IPS-NIHi7 (cell line): ENCODE measurements at regions not wholly inside any gene's neighbourhood (a gene's known extent, or its start where the extent isn't known, plus 50 kb on each side); places are given as distances from the start of the nearest gene placed in this dataset.

Experiments
- DNase-seq: peaks from one replicate; pipeline ENCODE4 v3.0.0; 2012; ENCODE audit warnings: mixed read lengths; ENCODE audit errors: extremely low spot score

DNA sequence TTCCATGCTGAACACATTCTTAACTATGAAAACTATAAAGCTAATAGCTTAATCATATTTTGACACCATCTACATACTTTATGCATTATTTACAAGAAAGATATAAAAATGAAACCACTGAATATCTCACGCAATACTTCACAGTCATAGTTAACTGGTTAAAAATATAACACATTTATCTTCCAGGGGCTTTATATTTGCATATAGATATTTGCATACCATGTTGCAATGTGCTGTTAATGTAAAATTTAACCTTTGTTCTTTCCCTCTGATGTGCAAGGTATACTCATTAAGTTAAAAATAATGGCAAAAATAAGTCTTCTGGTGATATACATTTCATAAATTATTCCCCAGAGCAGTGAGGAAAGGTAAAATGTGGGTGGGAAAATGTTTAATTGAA is 76.9 kb upstream of the MGMT start:
- no peak for DNase-seq

DNA sequence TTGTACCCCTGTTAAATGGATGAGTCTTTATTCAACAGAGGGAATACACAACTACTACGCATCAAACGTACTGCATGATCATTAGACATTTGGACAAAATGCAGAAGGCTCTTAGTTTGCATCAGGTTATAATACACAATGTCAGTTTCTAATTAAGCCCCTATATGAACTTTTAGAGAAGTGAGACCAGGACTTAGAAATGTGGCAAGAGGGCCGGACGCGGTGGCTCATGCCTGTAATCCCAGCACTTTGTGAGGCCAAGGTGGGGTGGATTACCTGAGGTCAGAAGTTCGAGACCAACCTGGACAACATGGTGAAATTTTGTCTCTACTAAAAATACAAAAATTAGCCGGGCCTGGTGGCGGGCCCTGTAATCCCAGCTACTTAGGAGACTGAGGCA is 76.3 kb upstream of the MGMT start:
- no peak for DNase-seq

DNA sequence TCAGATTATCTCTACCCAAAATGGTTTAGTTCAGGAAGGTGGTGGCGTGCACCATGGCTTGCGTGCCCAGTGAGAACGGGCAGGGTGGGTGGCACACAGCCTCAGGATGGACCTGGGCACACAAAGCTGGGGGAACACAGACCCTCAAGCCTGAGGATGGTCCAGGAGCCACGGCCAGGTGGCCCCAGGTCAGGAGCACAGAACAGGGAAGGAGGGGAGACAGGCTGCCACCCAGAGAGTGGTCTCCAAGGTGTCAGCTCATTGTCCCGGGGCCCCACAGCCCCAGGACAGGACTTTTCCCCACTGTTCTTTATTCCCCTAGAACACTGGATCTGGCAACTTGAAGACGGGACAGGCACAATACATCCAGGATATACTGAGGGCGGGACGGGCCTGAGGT is 75.6 kb upstream of the MGMT start:
- DNase-seq = no peak

DNA sequence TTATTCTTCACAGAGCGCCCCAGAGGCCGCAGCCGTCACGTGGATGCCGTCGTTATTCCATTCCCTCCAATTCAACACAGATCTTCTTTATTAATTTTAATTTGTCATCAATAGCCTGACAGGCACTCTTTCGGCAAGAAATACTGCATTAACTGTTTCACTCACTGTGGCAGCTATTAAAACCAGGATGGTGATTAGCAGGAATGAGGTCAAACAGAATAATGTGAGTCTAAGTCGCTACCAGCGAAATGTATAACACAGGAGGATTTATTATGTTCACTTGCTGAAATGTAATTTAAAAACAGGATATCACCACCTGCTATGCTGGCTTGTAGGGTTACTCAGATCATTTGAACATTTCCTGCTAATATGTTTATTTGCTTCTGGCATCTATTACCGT is 74.2 kb upstream of the MGMT start:
- DNase-seq = no peak

DNA sequence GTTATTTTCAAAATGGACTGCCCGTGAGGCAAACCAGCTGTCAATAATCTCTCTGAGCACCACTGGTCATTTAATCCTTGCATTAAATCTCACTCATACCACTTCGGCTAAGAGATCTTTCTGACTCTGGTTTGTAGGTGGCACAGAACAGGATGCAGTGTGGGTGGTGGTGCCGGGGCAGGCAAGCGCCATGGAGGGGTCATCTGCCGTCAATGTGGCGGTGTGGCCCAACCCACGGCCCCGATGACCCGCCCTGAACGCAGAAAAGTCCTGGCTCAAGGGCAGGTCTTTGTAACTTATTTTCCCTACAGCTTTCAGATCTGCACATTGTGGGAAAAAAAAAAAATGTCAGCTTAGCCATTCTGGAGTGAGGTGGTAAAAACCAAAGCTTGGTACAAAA is 73.2 kb upstream of the MGMT start:
- DNase-seq = no peak

DNA sequence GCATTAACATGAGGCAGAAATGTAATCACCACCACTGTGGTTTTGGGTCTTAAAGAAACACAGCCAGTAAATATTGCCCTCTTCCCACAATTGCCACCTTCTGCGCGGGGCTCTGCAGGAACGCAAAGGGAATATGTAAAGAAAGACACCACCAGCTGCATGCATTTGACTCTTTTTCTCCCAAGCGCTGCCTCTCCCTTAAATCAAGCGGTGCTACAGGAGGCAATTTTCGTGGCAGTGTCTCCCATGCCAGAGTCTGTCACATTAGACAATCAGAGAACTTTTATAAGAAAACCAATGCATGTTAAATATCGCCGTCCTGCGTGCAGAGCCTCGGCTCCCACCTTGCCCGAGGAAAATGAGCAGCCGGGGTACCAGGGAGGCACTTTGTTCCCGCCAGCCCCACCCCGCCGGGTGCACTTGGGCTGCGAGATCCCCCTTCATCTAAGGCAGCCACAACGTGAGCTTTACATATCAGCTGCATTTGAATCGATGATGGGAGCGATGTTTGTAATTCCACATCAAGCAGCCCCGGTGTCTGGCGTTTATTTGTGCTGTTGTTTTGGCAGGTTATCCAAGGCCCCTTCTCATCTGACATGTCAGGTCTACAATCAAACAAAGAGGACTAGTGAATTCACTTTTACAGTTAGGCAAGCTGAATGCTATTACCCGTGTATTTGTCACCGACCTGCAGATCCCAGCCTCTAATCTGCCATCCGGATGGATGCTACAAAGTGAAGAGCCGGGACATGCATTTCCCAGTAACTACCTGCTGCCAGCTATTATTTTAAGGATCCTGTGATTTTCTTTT is 72.3 kb upstream of the MGMT start:
- DNase-seq = no peak

DNA sequence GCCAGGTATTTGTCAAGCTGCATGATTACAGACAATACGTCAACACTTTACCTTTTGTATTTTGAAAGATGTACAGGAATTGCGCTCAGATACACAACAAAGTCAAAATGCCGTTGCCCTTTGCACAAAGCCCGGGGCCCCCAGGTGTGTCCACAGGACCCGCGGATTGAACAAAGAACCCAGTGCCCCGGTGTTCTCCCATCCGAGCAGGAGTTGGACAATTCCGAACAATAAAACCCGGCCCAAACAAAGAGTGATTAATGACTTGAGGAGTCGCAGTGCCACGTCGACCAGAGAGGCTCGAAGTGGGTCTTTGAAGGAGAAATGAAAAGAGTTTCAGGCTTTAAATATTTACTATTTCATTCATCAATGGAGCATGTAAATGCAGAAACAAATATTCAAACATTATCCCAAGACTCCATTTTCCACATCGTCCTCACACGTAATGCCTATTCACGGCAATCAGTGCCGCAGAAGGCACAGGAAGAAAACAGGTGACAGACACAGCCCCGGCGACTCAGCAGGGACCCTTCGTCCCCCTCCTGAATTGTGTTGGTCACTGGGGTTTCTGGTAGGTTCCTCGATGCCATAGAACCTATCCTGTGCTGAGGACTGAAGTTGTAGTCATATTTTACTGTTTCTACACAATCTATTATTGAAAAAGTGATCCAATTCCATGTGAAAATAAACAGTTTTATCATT is 70.9 kb upstream of the MGMT start:
- no peak for DNase-seq

DNA sequence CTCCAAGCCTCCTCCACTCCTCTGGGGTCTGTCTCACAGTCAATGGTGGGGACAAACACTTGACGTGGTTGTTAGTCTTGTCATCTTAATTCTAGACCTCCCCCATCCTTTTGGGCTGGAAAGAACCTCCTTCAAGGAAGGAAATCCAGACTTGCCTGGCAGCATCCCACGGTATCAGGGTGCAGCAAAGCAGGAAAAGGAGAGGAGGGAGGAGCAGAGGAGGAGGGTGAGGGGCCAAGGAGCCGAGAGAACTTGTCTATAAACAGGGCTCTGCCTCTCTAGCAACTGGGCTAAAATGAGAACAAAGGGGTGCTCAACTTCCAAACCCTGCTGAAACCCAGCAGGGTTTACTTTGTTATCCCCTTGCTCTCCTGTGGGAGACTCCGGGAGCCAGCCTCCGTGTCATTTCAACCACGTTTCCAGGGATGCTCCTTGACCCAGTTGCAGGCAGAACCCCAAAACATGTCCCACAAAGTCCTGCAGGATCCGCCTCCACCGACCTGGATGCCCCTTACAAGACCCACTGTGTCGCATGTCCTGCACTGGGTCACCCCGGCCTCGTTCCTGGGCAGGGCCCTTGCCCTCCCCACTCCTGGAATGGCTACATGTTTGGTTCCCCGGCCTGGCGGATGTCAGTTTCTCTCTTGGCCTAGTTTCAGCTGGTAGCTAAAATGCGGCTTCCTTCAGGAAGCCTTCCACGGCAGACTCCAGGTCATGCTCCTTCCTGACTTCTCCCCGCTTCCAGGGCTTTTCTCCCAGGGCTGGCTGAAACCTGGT is 69.7 kb upstream of the MGMT start:
- no peak for DNase-seq

DNA sequence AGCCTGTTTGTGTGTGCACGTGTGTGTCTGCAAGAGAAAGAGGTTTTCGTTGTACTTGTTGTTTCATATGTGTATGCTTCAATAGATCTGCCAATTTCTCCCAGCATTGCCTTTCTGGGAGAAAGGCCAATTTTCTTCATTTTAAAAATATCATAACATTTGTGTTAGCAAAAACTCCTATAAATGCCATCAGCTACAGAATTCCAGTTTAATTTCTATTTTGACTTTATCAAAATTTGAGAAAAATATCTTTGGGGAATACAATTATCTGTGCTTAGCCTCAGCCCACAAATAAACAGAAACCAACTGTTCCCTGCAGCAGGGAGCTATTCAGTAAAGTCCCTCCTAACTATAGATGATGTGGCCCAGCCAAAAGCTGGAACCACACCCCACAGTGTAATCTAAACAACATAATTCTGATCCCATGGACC is 68.3 kb upstream of the MGMT start:
- no peak for DNase-seq

DNA sequence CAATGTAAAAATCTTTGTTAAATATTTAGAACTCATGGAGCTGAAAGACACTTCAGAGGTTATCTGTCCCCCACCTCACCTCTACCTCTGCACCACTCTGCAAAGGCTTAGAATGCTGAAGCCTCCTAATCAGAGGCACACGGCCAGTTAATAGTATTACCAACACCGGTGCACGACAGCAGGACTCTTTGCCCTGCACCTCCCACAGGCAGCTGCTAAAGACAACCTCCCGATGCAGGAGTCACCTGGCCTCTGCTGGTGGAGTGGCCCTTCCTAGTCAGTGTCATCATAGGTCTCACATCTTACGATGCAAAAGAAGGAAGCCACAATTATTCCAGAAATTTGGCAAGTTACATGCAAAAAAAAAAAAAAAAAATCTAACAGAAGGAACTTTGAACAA is 66.6 kb upstream of the MGMT start:
- DNase-seq = no peak

DNA sequence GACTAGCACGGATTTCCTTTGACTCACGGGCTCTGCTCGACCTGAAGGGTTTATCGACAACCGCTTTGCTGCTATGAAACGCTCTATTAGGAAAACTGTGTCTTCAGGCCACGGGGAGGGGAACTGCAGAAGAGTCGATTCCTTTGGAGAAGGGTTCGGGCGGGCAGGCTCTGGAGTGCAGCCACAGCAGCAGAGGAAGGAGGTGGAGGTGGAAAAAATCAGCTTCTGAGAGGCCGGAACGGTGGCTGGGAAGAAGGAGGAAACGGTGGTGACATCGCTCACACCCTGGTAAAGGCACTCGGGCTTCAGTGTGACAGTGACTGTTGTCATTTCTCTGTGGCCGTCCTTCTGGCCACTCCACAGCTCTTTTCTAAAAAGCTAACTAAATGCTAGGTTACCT is 64.6 kb upstream of the MGMT start:
- no peak for DNase-seq

DNA sequence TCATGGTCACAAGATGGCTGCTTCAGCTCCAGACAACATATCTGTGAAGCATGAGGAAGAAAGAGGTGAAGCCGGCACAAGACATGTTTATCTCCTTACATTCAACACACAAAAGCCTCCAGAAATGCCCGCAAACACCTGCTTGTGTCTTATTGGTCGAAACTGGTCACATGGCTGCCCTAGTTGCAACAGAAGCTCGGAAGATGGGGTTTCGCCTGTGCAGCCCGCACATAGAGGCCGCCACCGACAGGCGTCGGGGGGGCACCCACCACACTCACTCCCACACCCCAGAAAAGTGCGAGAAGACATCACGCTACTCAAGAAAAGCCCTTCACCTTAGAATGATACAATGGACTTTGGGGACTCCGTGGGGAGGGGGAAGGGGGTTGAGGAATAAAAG is 63.0 kb upstream of the MGMT start:
- DNase-seq = no peak

DNA sequence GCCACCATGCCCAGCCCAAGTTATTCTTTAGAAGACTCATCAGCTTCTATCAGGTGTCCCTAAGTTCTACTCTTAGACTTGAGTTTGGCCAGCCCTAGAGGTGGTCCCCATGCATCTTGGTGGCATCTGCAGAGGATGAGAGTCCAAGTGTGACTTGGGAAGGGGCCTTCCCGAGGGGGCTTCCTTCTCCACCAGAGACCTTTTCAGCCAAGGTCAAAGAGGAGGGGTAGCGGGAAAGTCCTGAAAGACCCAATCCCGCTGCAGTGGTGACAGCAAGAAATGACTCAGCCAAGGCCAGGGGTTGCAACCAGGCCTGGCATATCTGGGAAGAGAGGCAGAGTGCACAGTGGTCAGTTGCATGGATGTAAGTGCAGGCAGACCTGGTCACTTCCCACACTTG is 61.7 kb upstream of the MGMT start:
- DNase-seq = no peak

DNA sequence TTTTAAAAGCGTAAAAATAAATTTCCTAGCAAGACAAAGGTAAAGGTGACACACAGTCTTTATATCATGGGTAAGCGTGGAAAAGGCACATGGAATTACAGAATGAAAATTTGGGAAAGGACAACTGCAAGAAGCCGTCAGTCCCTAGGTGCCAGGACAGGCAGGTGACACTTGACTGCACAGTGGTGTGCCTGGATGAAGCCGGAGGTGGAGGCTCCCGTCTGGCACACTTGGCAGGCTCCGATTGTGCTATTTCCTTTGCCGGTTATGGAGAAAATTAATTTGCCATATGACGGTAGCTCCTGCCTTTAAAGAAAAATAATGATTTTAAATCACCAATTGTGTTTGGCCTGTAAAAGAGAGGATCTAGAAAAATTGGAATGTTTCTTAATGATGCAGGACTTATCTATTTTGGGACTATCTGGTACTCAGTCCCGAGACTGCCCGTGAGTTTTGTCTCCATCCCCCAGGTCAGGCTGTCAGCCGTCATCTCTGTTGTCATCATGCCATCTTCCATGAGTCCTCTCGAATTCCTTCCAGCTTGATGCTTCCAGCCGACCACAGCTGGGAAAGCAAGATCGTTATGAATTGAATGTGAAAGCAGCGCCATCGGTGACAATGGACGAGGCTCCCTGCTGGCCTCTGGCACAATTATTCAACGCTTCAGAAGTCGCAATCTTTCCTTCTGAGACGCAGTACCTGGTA is 56.2 kb upstream of the MGMT start:
- no peak for DNase-seq

DNA sequence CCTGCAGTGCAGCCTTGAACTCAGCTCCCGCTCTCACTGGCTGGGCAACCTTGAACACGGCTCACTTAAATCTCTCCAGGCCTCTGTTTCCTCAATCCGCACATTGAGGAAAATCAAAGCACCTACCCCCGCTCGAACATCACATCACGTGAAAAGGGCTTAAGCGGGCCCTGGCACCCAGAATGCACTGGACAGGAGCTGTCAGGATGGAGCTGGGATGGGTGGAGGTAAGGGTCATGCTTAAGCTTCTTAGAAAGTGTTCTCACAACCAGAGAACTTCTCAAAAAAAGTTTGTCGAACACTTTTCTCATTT is 55.7 kb upstream of the MGMT start:
- DNase-seq = no peak

DNA sequence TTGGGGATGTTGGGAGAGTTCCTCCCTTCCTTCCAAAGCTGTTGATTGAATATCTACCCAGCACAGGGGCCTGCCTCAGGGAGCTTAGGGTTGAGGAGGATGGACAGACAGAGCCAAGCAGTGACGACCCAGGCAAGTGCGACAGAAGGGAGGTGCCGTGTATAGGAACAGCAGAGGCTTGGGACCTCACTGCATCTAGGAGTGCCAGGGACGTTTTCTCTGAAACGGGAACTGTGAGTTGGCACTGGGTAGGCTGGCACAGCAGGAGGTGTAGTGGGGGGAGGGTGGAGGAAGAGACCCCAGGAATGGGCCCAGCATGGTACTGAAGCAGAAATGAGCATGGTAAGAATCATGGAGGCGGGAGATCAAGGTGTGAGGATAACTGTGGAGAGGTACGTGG is 55.3 kb upstream of the MGMT start:
- no peak for DNase-seq

DNA sequence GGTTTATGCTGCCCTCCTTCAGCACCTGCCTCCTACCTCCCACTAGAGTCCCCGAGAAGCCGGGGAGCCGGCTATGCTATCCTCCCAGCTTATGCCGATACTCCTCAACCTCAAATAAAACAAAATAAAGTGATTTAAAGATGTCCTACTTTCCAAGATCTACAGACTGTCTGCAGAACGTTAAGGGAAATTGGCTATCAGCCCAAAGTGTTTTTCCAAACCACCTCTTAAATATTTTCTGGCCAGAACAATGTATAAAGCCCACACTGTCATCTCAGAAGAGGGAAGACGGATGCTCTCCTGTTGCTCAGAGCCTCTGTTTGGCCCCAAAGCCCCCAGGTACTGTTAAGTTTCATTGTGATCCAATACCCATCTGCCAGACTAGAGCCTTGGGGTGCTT is 54.0 kb upstream of the MGMT start:
- DNase-seq = no peak

DNA sequence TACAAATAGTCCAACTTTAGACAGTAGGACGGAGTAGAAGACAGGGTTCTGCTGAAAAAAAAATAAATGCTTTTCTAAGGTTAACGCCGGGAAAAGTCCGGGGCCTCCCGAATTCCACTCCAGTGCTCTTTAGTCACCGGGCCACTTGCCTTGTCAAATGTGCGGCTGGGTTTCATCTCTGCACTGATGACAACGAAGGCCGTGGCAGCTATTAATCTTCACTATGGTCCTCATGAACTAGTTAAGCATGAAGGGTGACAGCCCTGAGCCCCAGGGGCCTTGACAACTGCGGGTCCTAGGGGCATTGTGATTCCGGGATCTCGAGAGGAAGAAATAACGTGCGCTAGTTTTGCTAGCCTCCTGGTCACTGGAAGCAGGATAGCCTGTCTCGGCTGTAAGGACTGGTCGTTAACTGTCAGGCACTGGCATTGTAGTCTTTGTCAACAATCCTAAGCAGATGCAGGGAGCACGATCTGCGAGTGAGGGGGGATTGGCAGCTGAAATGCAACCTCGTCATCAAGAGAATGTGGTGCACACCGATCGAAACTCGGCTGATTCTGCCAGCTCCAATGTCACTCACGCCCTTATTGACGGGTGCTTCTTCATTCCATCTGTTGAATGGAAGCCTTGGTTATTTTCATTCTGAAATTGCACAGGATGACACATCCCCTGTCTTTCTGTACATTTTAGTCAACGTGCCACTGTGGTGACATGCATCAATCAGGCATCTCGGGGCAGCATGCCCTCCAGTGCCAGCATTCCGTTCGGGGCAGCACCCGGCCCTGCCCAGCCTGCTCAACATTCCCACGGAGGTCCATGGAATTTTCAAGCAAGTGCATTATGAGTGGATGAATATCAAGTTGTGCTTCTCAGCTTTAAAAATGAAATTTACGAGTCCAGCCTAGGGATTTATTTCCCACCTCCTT is 51.6 kb upstream of the MGMT start:
- DNase-seq = no peak

DNA sequence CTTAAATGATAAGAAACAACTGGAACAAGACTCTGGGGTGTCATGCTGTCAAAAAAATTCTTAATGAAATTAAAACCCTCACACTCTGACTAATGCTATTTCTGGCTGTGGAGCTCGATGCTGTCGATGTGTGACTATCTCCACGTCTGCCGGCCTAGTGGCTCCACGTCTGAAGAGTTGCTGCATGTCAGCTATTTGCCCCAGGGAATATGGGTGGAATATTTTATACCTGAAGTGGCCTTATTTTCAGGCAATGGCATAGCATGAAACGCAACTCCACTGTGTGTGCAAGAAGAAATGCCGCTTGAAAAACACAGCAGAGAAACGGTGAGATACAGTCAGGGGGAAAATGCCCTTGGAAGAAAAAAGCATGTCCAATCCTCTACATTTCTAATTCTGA is 50.9 kb upstream of the MGMT start:
- DNase-seq = no peak

DNA sequence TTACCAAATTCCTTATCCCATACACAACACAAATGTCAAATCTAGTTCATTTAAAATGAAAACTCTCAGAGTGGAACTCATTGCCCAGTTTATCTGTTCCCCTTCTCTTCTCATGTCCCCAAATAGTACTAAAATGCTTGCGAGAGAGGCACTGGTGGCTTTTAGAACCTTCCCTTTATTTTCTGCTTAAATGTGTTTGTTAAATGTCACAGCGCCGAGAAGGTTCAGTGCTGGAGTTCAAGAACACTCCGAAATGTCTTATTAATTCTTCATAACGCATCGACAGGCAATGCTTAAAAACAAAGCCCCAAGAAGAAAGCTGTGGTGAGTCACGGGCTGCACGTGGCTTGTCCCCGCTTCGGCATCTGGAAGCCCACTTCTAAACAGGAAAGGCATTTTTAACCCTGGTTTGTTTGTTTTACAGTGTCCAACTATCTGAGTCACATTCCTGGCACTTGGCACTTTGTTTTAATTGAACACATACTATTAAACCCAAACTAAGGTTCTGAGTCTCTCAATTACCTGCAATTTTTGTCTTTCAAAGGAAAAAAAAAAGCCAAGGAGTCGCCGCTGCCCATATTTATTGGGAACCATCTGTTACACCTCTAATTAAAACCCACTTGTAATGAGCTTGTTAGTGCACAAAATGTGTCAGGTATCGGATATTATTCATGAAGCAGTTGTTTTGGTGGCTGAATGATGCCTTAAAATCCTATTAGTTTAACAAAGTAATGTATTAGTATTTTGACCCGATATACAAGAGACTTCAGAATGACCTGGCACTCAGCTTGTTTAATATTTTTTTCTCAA is 49.9 kb upstream of the MGMT start:
- DNase-seq = no peak
